GM12892 (cell line): ENCODE measurements at regions not wholly inside any gene's neighbourhood (a gene's known extent, or its start where the extent isn't known, plus 50 kb on each side); places are given as distances from the start of the nearest gene placed in this dataset.
A peak's percentile ranks its signal among the peaks of the same experiment; 100 is the strongest.

Experiments
- DNase-seq: peaks from one replicate; pipeline ENCODE4 v3.0.0; 2011; ENCODE audit not compliant: insufficient read length
- FAIRE-seq: peaks from 2 replicates; lab custom pipeline; 2011; peaks lifted over from hg19 to GRCh38; lab: Jason Lieb, UNC
- POLR2A ChIP-seq: IDR thresholded peaks from 2 replicates; pipeline ENCODE4 v1.6.1; 2011; ENCODE audit warnings: low read depth, low read length, control low read depth
- POLR2AphosphoS5 ChIP-seq: IDR thresholded peaks from 2 replicates; pipeline ENCODE4 v1.6.1; 2011; ENCODE audit warnings: low read depth, low read length, control low read depth
- TAF1 ChIP-seq: IDR thresholded peaks from 2 replicates; pipeline ENCODE4 v1.6.1; 2011; ENCODE audit warnings: low read depth, mild to moderate bottlenecking, control low read depth, low read length, borderline replicate concordance

DNA sequence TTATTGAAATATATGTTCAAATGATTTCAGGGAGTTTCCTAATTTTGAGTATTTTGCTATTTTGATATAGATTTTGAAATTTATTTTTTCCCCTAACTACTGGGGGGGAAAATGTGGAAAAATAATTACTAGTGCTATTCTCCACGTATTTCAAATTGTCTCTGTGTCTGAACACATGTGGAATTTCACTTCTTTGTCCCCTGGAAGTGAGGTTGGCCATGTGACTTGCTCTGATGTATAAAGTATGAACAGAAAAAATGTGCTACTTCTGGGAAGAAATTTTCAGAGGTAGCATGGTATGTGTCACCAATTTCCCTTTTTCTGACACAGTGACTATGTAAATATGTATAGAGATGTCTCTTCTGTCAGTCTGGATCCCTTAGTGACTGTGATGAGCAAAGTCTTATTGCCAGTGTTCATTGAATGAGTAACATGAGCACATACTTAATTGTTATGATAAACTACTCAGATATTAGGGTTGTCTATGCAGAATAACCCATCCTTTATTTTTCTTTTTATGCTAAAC is 215.4 kb upstream of the CCN2 start:
- FAIRE-seq (peak; percentile 85), DNase-seq (no peak)
- TF ChIP-seq TAF1 (no peak), POLR2A (no peak), POLR2AphosphoS5 (no peak)

DNA sequence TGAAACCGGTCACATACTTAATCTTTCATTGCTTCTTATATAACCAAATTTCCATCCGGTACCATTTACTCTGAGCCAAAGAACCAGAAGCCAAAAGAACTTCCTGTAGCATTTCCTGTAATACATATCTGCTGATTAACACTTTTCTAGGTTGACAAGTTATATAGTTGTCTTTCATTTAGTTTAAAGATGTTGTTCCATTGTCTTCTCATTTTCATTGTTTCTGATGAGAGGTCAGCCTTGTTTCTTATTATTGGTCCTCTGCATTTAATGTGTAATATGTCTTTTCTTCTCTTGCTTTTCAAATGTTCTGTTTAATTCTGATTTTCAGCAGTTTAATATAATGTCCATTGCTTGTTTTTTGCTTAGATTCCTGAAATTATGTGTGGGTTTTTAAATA is 214.5 kb upstream of the CCN2 start:
- TF ChIP-seq TAF1 (no peak), POLR2AphosphoS5 (no peak), POLR2A (no peak)
- DNase-seq = no peak
- FAIRE-seq = no peak

GRCh38 chr6:132161283-132161682 is 210.1 kb upstream of the CCN2 start:
- no peak for FAIRE-seq
- TF ChIP-seq POLR2AphosphoS5 (no peak), TAF1 (no peak), POLR2A (no peak)
- DNase-seq = no peak

- TF ChIP-seq POLR2AphosphoS5 (no peak), TAF1 (no peak), POLR2A (no peak)
- no peak for FAIRE-seq
- no peak for DNase-seq
These were observed 202.2 kb upstream of the CCN2 start for GRCh38 chr6:132153221-132153898.

- no peak for DNase-seq
- no peak for FAIRE-seq
- no peak for TF ChIP-seq POLR2AphosphoS5
- TF ChIP-seq POLR2A = no peak
- TF ChIP-seq TAF1 = no peak
These were observed 196.4 kb upstream of the CCN2 start for GRCh38 chr6:132147530-132148011.

- no peak for FAIRE-seq
- TF ChIP-seq POLR2AphosphoS5 (no peak), POLR2A (no peak), TAF1 (no peak)
These were observed 193.3 kb upstream of the CCN2 start for GRCh38 chr6:132144456-132144855.

DNA sequence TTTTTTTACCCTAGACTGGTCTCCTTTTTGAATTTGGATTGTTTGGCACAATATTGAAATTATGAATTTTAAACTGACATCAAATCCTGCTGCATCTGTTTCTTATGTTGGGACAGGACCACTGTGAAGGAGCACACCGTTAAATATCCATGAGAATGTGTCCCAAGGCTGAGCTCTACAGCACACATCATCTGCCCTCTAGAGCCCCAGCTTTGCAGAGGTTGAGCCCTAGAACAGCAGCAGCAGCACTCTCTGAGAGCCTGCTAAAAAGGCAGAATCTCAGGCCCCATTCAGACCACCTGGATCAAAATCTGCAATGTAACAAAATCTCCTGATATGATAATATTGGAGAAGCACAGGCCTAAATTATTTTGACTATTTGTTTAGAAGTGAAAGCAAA is 192.1 kb upstream of the CCN2 start:
- FAIRE-seq (no peak), DNase-seq (no peak)
- TF ChIP-seq TAF1 = no peak
- no peak for TF ChIP-seq POLR2AphosphoS5
- no peak for TF ChIP-seq POLR2A

More at GRCh38 chr6:132144456-132144855, 193.3 kb upstream of the CCN2 start:
- DNase-seq = no peak

GRCh38 chr6:132142768-132143167 is 191.6 kb upstream of the CCN2 start:
- FAIRE-seq = no peak
- no peak for DNase-seq

GRCh38 chr6:132142308-132142707 is 191.1 kb upstream of the CCN2 start:
- DNase-seq (no peak), FAIRE-seq (no peak)
- TF ChIP-seq POLR2A (no peak), TAF1 (no peak), POLR2AphosphoS5 (no peak)

More at GRCh38 chr6:132142768-132143167, 191.6 kb upstream of the CCN2 start:
- no peak for TF ChIP-seq TAF1
- no peak for TF ChIP-seq POLR2A
- TF ChIP-seq POLR2AphosphoS5 = no peak

DNA sequence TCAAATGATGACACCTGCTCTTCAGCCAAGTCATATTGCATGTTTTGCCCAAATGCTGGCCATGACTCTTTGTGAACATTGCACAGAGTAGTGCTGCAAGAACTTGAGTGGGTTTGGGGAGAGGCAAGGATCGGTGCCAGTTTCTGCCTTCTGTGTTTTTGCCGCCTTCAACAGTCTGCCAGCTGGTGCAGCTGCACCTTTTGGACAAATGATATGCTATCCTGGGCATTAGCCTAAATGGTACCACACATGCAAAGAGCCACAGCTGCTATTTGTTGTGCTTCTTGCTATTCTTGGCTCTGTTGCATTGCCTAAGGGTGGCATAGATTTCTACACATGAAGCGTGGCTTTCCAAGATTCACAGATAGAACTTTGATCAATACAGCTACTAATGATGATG is 189.0 kb upstream of the CCN2 start:
- no peak for FAIRE-seq
- no peak for DNase-seq
- TF ChIP-seq POLR2A = no peak
- no peak for TF ChIP-seq POLR2AphosphoS5
- TF ChIP-seq TAF1 = no peak

GRCh38 chr6:132139611-132140010 is 188.4 kb upstream of the CCN2 start:
- no peak for DNase-seq
- TF ChIP-seq POLR2A (no peak), TAF1 (no peak), POLR2AphosphoS5 (no peak)
- no peak for FAIRE-seq

GRCh38 chr6:132136981-132137380 is 185.8 kb upstream of the CCN2 start:
- no peak for DNase-seq
- TF ChIP-seq TAF1 (no peak), POLR2A (no peak), POLR2AphosphoS5 (no peak)
- FAIRE-seq = no peak
